NCI-H69 (cell line): ENCODE measurements at regions not wholly inside any gene's neighbourhood (a gene's known extent, or its start where the extent isn't known, plus 50 kb on each side); places are given as distances from the start of the nearest gene placed in this dataset.
"Not testable (repeated sequence)": the region's sequence is repeated elsewhere in the genome, so short reads cannot be mapped to it uniquely, and the experiment has no call there.

ENCODE experiments used
- DNase-seq: peaks from one replicate; lab custom pipeline; 2025; lab: John Stamatoyannopoulos, UW

DNA sequence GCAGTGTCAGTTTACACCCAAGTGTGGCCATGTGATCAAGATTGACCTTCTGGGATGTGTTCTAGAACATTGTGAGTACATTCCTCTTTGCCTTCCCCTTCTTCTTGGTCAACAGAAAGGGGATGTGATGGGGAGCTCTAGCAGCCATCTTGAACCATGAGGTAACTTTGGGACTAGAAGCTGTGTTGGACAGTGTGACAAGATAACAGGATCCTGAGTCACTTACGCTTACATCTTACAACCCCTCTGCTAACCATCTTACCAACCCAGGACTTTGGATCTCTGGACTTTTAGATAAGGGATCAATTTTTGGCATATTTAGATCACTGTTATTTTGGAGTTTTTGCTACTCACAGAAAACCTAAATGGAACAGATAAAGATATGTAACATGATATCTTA, 625.6 kb downstream of the BCOR start:
- DNase-seq = no peak

DNA sequence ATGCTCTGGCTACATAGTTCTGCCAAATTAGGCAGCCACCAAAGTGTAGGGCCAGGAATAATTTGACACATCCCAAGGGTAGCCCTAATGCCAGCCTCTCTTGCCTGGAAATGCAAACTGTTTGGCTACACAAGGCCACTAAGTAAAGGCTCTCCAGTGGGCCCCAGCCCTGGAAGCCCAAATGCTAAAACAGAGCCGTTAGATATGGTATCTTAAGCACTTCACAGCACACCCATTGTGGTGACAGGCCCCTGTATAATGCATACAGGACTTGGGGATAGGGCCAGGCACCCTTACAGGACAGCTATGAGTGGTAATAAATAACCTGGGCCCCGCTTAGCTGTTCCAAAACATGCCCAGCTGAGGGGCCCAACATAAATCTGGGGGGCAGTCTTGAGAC, 623.9 kb downstream of the BCOR start:
- DNase-seq = no peak

DNA sequence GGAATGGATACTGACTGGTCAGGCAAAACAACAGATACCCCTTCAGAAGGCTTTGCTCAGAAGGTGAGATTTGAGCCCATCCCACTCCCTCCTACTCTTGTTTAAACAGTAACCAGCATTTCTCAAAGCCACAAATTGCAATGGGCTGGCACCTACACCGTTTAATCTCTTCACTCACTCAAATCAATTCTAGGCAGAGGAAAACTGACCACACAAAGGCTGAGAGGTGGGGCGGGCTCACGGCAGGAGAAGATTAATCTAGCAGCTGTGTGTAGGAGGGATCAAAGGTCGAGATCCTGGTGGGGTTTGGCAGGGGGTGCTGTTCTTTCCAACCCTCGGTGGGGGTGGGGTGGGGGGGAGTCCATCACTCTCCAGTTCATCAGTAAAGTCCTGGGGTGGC, 622.4 kb downstream of the BCOR start:
- DNase-seq = peak; percentile 38

DNA sequence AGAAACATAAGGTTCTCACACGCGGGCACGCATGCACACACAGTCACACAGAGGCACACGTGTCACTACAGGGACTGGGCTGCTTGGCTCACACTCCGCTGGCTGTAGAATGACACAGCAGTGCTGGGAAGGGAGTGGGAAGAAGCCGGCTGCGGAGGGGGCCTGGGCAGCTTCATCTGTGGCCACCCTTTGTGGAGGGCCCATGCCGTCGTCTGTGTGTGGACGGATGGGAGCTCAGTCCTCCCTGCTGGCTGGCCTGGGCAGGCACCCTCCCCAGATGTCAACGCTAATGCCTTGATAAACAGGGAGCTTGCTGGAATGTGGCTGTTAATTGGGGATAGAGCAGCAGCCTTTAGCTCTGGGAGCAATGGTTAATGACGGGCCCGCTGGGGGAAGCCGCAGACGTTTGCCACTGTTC, 621.1 kb downstream of the BCOR start:
- DNase-seq = no peak

DNA sequence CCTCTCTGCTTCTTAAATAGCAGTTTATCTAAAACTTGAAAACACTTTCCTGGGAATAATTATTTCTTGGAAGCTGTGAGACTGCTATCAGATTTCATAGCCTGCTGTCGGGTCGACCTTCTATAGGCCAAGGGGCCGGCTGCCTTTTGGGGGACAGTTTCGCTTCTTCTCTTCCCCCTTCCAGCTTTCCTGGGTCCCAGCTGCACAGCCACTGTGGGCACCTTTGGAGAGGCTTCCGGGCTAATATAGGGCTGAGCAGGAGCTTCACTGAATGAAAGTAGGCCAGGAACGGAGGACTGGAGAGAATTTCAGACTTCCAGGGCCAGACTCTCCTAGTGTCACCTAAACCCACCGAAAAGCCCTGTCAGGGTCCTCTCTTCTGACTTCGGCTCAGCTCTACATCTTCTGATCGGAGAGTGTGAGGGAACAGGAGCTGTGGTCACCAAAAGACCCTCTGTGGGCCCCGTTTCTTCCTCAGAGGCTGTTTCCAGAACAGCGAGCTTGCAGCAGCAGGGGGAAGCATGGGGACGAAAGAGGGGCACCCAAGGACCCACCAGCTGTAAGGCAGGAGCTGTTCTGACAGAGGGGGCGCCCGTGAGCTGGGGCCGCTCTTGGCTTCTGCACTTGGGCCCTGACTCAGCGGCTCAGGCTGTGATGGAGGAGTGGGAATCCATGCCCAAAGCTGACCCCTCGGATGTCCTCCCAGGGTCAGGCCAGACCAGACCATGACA, 620.6 kb downstream of the BCOR start:
- no peak for DNase-seq

DNA sequence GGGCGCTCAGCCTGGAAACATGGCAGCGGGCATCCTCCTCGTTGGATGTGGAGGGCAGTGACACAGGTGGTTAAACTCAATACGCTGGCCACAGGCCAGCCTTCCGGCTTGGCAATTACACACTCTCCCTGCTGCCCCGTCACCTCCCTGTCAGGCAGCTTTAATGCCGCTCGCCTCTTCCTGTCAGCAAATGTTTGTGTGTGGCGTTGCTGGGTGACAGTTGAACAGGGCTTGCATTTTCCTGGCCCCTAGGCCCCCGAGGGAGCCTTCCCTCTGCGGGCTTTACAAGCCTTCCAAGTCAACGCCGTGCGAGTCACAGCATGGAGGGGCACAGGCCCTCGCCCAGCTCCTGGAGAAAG, 620.0 kb downstream of the BCOR start:
- DNase-seq = peak; percentile 94

DNA sequence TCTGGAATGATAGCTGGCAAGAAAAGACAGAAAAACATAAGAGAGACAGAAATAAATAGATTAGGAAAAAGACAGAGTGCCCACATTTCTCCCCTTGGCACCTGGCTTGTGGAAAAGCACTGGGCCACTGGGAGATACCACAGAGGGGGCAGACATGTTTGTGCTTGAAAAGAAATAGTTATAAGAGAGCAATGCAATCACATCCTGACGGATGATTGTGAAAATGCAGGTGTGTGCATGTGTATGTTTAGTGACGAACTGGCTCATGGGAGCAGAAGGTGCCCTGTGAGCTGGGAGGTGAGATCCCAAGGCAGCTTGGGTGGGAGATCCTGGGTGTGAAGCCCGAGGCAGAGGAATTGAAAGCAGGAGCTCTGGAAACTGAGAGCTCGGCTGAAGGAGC, 617.9 kb downstream of the BCOR start:
- no peak for DNase-seq

DNA sequence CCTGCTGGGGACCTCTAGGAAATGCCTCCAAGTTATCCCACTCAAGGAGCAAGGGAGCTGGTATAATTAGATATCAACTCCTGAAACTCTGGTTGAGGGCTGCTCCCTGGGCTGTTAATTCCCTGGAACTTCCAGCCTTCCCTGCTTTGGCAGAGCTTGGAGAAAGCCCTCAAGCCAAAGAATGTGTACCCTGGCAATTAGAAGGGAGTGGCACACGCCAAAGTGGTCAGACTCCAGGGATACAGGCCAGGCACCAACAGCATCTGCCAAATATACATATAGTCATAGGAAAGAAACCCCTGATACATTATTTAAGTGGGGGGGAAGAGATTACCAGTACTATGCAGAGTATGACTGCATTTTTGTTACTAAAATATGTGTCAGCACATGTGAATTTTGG, 616.8 kb downstream of the BCOR start:
- peak; percentile 90 for DNase-seq

DNA sequence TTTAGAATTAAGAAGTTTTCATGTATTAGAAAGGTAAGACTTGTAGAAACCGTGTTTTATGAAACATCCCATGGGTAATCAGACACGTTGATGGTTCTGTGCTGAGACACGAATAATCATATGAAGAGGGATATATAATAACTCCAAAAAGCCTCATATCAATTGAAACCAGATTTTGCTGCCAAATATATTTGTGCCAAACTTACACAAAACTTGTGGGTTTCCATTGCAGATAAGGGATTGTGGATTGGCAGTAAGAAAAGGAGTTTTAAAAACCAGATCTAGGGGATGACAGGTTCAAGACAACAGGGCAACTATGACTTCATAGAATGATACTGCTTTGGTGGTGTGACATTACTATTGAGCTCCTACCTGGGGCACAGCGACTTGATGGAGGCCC, 616.1 kb downstream of the BCOR start:
- DNase-seq = no peak

DNA sequence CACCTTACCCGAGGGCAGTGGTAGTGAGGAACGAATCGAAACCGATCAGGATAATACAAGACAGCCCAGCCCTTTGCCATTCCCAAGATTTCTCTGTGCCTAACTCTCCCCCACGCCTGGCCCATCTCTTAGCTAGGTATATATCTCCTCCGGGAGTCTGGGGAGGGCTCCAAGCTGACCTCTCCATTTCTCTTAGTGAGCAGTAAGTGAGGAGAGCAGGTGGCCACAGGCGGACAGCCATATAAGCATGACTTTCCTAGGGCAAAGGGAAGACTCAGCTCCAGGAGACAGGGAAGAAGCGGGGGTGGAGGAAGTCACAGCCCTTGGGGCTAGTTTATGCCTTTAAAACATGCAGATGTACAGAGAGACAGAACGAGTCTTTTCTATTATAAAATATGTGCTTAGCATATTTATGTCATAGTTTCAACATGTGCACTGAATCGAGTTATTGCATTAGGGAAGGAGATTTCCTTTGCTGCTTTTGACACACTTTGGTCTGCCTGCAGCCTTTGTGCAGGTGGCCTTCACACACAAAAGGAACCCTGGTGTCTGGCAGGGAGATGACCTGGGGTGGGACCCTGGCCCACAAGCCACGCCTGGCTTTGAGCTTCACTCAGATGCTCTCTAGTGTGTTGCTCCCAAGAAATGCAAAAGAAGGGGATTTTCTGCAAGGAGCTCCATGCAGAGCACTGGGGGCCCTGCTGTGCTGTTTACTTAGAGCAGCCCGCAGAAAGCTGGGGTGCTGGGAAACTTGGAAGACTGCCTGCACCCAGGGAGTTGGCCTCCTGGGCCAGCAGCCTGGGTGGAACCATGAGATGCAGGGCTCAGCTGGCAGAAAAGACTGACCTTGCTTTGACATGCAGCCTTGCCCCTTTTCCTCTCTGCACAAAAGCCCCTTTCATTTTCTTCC, 613.3 kb downstream of the BCOR start:
- peak; percentile 73 for DNase-seq

DNA sequence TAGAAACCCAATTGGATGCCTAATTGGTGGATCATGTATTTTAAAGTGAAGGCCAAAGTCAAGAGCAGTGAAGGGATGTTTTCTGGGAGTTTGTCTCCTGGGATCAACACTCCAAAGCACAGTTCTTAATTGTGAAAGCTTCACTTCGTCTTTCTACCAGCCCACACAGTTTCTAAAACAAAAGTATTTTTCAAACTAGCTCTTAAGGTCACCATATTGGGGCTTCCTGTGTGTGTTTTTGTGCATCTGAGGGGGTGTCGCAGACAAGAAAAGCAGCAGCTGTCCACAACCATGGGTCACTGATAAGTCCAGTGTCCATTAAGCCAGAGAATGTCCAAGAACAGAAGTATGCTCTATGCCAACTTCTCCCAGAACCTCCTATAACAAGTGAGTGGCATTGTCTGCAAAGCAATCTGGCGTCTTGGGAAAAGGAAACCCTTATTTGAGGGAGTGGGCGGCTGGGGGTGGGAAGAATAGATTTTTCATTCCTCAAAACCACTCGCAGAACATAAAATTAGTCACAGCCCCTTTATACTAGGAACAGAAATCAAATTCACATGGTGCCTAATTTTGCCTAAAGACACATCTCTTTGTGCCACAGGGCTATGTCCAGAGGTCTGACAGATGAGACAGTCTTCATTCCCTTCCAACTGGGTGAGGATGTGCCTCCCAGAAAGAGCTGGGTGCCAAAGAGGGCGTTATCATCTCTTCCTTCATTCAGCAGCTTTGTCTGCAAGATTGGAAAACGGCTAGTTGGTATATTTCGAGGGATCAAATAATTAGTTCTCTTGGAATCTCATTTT, 610.4 kb downstream of the BCOR start:
- DNase-seq = no peak

DNA sequence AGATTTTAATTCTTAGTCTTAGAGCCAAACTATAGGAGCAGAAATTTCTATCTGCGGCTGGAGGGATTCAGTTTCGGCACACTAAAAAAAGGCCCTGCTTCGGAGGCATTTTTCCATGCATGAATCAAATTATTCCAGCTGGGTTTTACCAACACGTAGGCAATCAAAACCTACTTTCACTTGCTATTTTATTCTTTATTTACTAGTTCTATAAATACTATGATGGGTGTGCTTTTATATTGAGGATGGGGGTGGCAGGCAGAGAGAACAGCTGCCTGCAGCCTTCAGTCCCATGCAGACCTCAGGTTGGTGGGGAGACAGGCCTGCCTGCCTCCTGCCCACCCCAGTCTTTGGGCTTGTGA, 609.8 kb downstream of the BCOR start:
- no peak for DNase-seq

DNA sequence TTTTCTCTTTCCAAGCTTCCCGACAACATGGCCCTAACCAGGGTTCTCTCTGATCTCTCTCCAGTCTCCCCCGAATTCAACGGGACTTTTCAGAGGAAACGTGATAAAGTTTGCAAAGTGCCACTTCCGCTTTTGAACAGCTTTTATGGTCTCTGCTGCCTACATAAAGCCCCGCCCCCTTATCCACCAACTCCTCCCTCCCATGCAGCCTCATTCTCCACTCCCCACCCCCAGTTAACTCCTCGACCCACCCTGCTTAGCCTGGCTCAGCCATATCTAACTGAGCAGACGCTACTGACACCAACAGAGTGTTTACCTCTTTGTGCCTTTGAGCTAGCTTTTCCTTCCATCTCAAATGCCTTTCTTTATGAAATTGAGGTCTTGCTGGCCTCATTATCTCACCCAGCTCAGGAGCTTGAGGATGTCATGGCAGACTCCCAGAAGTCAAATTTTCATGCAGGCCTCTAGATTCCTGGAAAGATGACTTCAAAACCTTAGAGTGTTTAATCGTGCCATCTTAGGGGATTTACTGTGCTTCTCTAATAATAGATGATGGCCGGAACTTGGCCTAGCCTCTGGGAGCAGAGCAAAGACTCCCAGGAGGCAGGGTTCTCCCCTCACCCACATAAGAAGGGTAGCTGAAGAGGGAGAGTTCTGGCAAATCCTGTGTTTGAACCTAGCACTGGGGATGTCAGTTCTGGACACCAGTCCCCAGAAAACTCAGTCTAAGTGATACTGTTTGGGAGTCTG, 606.0 kb downstream of the BCOR start:
- DNase-seq = no peak

DNA sequence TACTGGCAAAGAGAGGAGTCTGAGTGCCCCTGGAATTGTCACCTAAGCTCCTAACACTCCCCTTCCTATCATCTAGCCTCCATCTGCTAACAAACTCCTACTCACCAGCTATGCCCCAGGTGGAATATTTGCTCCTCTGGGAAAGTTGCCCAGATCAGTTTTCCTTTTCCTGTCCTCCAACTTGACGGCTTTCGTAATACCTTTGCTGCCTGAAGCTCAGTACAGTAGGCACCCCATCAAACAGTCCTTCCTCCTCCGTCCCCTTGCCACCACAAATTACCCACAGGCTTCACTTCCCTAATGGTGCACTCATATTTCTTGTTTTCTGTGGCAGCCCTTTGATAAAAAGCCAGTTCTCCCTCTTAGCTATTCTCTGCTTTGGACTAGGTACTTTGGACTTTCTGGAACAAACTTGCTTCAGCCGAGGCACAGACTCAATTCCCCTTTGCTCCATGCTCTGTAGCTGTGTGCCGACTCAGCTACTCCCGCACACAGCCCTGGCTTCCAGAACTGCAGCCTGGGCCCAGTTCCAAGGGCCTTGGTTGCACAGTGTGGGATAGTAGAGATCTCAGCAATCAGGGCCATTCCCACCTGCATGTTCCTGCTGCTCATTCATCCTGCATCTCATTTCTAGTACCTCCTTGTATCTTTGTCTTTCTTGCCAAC, 605.1 kb downstream of the BCOR start:
- DNase-seq = no peak

DNA sequence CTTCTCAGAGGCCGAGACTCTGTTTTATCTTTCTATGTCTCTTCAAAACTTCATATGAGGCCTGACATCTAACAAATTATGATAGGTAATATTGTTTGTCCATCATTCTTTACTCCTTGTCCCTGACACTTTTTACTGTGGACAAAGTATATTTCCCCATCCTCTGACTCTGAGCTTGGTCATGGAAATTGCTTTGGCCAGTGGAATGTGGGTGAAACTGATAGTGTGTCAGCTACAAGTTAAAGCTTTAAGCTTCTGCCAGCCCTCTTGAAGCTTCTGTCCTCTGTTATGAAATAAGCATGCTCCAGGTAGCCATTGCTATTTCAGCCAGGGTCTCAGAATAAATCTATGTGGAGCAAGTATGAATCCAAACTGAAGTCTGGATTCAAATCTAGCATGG, 604.6 kb downstream of the BCOR start:
- DNase-seq = no peak

DNA sequence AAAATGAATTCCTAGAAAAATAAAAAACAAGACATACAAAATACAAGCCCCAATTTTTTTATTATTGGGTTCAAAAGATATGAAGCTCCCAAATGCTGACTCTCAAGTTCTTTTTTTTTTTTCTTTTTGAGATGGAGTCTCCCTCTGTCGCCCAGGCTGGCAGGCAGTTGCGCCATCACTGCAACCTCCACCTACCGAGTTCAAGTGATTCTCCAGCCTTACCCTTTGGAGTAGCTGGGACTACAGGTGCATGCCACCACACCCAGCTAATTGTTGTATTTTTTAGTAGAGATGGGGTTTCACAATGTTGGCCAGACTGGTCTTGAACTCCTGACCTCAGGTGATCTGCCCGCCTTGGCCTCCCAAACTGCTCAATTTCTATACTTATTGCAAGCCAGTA, 600.6 kb downstream of the BCOR start:
- not testable (repeated sequence) for DNase-seq

DNA sequence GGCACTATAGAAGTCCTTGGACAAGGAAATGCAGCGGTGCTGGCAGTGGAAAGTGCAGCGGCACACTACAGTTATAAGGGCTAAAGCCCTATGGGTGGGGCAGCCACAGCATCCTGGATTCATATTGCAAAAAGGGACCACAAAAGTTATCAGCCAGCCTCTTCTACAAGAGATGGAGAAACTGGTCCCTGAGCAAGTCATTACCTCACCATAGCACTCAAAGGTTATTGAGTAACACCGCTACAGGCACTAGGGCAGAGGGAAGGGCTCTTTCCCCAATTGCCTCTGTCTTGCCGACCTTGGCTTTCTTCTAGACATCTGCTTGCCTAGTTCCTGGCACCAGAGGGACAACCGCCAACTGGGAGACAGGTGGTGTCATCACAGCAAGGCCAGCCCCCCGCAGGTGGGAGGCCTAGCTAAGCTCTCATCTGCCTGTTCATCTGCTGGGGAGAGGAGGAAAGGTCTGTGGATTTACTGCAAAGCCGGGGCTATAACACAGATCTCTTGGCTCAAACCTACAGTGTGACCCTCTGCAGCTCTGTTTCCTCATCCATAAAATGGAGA, 600.0 kb downstream of the BCOR start:
- peak; percentile 72 for DNase-seq

DNA sequence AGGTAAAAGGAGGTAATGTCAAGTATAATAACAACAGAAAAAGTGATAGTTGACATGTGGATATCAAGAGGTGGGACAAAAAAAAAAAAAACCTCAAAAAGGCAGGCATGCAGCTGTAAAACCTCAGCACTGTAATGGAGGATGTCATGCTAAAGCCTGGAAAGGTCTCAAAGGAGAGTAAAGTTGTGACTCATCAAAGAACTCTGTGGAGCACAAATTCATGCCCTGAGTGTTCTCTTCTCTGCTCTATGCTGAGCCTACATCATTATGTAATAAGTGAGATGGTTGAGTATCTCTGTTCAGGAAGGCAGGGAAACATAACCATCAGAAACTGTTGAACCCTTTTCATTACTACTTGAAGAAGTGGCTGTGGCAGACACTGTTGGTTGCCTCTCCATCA, 597.8 kb downstream of the BCOR start:
- DNase-seq = no peak

DNA sequence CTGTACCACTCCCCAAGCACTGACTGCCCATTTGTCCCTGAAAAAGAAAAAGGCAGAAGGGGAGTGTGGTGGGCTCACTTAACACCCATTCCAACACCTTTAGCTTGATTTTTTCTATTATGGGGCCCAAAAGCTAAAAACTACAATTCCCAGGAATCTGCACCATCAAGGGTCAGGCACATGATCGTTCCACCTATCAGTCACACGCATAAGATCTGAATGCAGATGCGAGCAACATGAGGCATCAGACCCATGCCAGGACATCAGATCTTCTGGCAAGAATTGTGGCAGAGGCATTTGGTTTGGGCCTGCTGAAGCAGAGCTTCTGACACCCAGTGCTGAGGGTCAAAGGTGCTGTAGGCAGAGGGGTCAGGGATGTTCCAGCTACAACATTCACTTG, 595.9 kb downstream of the BCOR start:
- no peak for DNase-seq

DNA sequence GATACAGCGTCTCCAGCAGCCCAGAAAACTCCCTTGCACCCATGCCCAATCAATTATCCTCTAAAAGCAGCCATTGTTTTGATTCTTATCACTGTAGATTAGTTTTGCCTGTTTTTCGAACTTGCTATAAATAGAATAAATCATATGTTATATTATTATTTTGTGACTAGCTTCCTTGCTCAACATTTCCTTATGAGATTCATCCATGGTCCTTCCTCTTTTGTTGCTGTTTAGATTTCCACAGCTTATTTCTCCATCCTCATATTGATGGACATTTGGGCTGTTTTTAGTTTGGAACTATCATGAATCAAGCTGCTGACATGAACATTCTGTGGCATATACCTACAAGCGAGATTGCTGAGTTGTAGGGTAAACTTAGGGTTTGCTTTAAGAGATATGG, 595.3 kb downstream of the BCOR start:
- DNase-seq = no peak

DNA sequence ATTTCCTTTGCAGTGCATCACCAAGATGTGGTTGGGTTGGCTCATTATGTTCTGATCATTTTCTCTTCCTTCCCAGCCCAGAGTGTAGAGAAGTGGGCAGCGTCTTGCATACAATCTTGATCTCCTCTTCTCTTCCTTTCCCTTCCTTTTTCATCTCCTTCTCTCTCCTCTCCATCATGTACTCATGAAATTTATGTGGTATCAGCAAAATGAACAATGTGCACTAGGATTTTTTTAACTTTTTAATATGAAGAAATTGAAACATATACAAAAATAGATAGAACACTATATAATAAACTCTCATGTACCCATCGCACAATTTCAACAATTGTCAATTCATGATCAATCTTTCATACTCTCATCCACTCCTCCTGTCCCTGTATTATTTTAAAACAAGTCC, 593.5 kb downstream of the BCOR start:
- no peak for DNase-seq
